Glutamatergic neuron (in vitro differentiated cells): ENCODE measurements at regions not wholly inside any gene's neighbourhood (a gene's known extent, or its start where the extent isn't known, plus 50 kb on each side); places are given as distances from the start of the nearest gene placed in this dataset.

ENCODE experiments used
- DNase-seq: peaks from one replicate; pipeline ENCODE4 v3.0.0; 2022
- H3K27ac Mint-ChIP-seq: one replicate; pipeline ENCODE4 v1.8.0; 2020; ENCODE audit warnings: mild to moderate bottlenecking, mixed read lengths, inconsistent platforms; ENCODE audit not compliant: unreplicated experiment
- H3K27me3 Mint-ChIP-seq: one replicate; pipeline ENCODE4 v1.8.0; 2020; ENCODE audit warnings: mild to moderate bottlenecking, moderate library complexity, mixed read lengths, inconsistent platforms; ENCODE audit not compliant: unreplicated experiment
- H3K36me3 Mint-ChIP-seq: one replicate; pipeline ENCODE4 v1.8.0; 2020; ENCODE audit warnings: mild to moderate bottlenecking, mixed read lengths, inconsistent platforms; ENCODE audit not compliant: unreplicated experiment
- H3K4me1 Mint-ChIP-seq: one replicate; pipeline ENCODE4 v1.8.0; 2020; ENCODE audit warnings: mild to moderate bottlenecking, low read depth, mixed read lengths, inconsistent platforms; ENCODE audit not compliant: unreplicated experiment
- H3K4me3 Mint-ChIP-seq: one replicate; pipeline ENCODE4 v1.8.0; 2020; ENCODE audit warnings: mild to moderate bottlenecking, mixed read lengths, inconsistent platforms; ENCODE audit not compliant: unreplicated experiment
- H3K9me3 Mint-ChIP-seq: one replicate; pipeline ENCODE4 v1.8.0; 2020; ENCODE audit warnings: mild to moderate bottlenecking, moderate library complexity, mixed read lengths, inconsistent platforms; ENCODE audit not compliant: unreplicated experiment
- TF ChIP-seq, protein P1 (sequence below): fragments of 200-600 bp; sonication (generic); IDR thresholded peaks from one replicate; pipeline ENCODE4 v1.5.0; 2021; ENCODE audit not compliant: partially characterized antibody, unreplicated experiment

DNA sequence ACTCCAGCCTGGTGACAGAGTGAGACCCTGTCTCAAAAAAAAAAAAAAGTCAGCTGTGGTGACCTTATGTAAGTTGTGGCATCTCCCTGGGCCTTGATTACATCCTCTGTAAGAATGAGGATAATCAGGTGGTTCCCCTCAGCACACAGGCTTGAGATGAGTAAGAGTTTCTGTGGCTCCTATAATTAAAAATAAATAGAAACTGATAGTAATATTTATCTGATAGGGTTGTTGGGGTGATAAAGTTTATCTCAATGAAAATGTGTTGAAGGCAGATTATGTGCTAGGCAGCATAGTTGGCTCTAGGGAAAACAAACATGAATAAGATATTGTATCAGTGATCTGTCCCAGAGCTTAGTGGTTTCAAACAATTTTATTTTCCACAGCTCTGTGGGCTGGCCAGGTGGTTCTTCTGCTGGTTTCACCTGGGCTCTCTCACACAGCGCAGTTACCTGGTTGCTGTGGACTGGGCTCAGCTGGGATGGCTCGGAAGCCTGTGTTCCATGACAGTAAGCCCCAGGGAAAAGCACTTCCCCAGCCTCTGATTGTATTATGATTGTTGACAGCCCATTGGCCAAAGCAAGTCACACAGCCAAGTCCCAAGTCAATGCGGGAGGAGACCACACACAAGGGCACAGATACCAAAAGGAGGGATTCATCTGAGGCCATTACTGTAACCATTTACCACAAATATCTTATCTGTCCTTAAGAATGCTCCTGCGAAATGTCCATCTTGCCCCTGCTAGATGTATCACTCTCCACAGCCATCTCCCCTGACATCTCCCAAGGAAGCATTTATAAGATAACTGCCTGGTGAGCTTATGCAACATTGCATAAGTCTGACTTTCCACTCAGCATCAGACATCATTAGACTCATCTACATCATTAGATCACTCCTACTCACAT, 151.7 kb downstream of the NUAK1 start:
- no peaks in the 10 kb centered on the region for H3K9me3 Mint-ChIP-seq
- H3K4me1 Mint-ChIP-seq, result no peaks in the 10 kb centered on the region
- H3K4me3 Mint-ChIP-seq, result no peak overlapping the region
- TF ChIP-seq, protein P1, sequence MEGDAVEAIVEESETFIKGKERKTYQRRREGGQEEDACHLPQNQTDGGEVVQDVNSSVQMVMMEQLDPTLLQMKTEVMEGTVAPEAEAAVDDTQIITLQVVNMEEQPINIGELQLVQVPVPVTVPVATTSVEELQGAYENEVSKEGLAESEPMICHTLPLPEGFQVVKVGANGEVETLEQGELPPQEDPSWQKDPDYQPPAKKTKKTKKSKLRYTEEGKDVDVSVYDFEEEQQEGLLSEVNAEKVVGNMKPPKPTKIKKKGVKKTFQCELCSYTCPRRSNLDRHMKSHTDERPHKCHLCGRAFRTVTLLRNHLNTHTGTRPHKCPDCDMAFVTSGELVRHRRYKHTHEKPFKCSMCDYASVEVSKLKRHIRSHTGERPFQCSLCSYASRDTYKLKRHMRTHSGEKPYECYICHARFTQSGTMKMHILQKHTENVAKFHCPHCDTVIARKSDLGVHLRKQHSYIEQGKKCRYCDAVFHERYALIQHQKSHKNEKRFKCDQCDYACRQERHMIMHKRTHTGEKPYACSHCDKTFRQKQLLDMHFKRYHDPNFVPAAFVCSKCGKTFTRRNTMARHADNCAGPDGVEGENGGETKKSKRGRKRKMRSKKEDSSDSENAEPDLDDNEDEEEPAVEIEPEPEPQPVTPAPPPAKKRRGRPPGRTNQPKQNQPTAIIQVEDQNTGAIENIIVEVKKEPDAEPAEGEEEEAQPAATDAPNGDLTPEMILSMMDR, result no peak
- H3K27ac Mint-ChIP-seq, result no peak overlapping the region
- H3K27me3 Mint-ChIP-seq, result no peaks in the 10 kb centered on the region
- peaks cover 5% of the 10 kb centered on the region for H3K36me3 Mint-ChIP-seq
- no peak for DNase-seq

DNA sequence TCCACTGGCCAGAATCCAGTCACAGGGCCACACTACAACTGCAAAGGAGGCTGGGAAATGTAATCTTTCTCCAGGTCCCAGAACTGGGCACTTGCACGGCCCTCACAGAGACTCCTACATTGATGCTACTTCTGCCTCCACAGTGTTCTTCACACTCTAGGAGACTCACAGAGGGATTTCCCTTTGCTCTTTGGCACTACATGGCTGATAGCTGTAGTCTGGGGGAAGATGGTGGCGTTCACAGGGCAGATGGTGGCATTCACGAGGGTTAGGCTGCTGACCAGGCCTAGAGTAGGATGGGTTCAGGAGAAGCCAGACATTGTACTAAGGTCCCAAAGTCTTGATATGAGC, 151.1 kb downstream of the NUAK1 start:
- Mint-ChIP-seq H3K27me3 (no peaks in the 10 kb centered on the region), H3K9me3 (no peaks in the 10 kb centered on the region), H3K36me3 (peaks cover 8% of the 10 kb centered on the region), H3K4me3 (no peak overlapping the region), H3K4me1 (no peaks in the 10 kb centered on the region), H3K27ac (no peak overlapping the region)
- TF ChIP-seq, protein P1, result no peak
- no peak for DNase-seq

DNA sequence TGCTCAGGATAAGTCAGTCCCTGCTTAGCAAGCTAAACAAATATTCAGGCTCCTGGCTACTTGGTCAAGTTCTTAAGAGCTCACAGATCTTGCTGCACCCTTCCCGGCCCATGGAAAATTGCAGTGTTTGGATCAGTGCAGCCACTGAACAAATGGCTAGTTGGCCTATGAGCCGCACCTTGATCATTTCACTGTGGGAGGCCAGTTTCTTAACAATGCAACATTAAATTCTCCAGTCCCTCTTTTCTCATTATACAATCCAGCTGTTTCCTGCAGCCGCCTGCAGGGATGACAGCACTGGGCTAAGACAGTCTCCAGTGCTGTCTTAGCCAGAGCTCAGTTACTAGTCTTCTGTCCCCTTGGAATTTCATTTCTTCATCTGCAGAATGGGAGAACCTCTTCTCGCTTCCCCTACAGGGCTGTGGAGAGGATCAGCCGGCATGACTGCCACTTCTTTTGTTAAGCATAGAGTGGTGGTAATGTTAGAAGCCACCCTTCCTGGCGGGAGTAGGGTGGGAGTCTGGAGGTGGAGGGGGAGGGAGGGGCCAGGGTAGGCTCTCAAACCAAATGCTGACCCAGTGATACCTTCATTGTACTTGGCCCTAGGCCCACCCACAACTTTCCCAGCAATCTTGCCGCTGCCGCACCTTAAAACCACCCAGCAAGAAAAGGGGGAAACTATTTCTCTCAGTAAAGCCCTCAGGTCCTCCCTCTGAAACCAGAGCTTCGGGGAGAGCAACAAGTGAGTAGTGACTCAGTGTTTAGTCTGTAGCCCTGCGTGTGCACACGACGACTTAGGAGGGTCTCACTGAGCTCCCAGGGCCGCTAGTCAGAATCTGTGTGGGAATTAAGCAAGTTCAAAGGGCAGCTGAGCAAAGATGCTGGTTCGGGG, 145.7 kb downstream of the NUAK1 start:
- DNase-seq, result no peak
- Mint-ChIP-seq H3K27me3 (peaks cover 4% of the 10 kb centered on the region), H3K36me3 (peaks cover 3% of the 10 kb centered on the region), H3K4me1 (no peaks in the 10 kb centered on the region), H3K4me3 (no peak overlapping the region), H3K9me3 (no peaks in the 10 kb centered on the region), H3K27ac (no peak overlapping the region)
- TF ChIP-seq, protein P1, result no peak

DNA sequence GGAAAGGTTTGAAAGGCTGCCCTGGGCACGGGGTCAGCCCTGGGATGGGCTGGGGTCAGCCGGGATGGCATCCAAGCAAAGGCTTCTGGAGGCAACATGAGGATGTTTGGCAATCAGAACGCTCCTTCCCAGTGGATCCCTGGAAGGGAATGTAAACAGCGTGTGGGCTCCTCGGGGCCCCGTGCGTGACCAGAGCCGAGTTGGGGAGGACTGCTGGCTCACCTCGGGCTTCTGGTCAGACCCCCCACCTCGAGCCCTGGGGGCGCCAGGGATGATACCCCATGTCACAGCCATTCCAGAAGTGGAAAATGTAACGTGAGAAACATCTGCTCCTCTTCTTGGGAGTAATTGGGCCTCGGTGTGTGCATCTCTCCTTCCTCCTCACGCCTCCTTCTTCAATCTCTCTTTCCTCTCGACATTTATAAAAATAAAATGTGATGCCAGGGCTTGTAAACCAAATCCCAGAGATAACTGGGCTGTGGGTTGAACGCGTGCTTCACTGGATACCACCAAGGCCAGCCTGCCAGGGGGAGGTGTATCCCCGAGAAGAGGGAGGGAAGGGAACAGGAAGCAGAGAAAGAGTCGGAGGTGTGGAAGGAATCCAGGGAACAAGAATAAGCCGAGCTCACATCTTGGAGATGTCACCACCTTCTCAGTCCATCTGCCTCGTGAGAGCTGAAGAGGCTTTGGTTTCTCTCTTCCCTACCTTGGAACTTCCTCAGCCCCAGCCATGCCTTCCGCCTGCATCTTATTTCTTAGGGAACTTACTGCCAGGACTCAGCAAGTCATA, 144.8 kb downstream of the NUAK1 start:
- Mint-ChIP-seq H3K27me3 (peaks cover 4% of the 10 kb centered on the region), H3K36me3 (peaks cover 3% of the 10 kb centered on the region), H3K9me3 (no peaks in the 10 kb centered on the region), H3K4me3 (no peak overlapping the region), H3K27ac (no peak overlapping the region), H3K4me1 (no peaks in the 10 kb centered on the region)
- DNase-seq, result no peak
- TF ChIP-seq, protein P1, result no peak
